ENCODE measurements at regions not wholly inside any gene's neighbourhood (a gene's known extent, or its start where the extent isn't known, plus 50 kb on each side); places are given as distances from the start of the nearest gene placed in this dataset.

- H3K9ac ChIP-seq (ENCODE audit: low read length) = no peak overlapping the region
- H3K27ac ChIP-seq (ENCODE audit: low read length) = no peak overlapping the region
- no peaks in the 10 kb centered on the region for H3F3A ChIP-seq (ENCODE audit: low read length, unreplicated experiment)
- H3K4me3 ChIP-seq (ENCODE audit: low read length) = no peak overlapping the region
- TF ChIP-seq EZH2 (IDR thresholded peaks at IDR 0.05; ENCODE audit: low read length, unreplicated experiment) (no peak), CTCF (conservative IDR thresholded peaks at IDR 0.05; ENCODE audit: low read depth, low read length) (no peak), EZH2phosphoT487 (IDR thresholded peaks at IDR 0.05; ENCODE audit: borderline replicate concordance, low read length) (no peak)
- ATAC-seq (peak; percentile 16), DNase-seq (peak; percentile 20)
- no peaks in the 10 kb centered on the region for H3K9me3 ChIP-seq (ENCODE audit: low read length)
- ChIA-PET CTCF (interaction anchor here (0.7 kb wide), 1 partner anchor 52 kb away, joined by 4 read pairs; no protein-coding TSS in a partner anchor), POLR2A (ENCODE audit: unreplicated experiment) (interaction anchor here (0.6 kb wide), 2 partner anchors 12 to 1642 kb away, joined by 3 read pairs; no protein-coding TSS in a partner anchor)
- peak overlapping the region; percentile 16; the same call in 1 of the 2 replicates for H2AFZ ChIP-seq (ENCODE audit: low read length)
- no peak overlapping the region for H3K4me2 ChIP-seq (ENCODE audit: low read length)
- H3K27me3 ChIP-seq (ENCODE audit: low read length) = no peaks in the 10 kb centered on the region
- no peaks in the 10 kb centered on the region for H3K9me2 ChIP-seq (replicated peaks; ENCODE audit: low read length)
- BruUV-seq (replicated peaks) = no TSS peak
- H3K79me2 ChIP-seq (ENCODE audit: low read length) = no peaks in the 10 kb centered on the region
- peaks cover 25% of the 10 kb centered on the region for H3K4me1 ChIP-seq (ENCODE audit: insufficient read depth, low read length)
- no peaks in the 10 kb centered on the region for H3K36me3 ChIP-seq (ENCODE audit: low read depth, low read length)
- intact Hi-C loops (cut with micrococcal nuclease) = no loop called here
- no peaks in the 10 kb centered on the region for H4K20me1 ChIP-seq (ENCODE audit: low read length)
These were observed 91.7 kb upstream of the ELOVL5 start for GRCh38 chr6:53440336-53440945.

DNA sequence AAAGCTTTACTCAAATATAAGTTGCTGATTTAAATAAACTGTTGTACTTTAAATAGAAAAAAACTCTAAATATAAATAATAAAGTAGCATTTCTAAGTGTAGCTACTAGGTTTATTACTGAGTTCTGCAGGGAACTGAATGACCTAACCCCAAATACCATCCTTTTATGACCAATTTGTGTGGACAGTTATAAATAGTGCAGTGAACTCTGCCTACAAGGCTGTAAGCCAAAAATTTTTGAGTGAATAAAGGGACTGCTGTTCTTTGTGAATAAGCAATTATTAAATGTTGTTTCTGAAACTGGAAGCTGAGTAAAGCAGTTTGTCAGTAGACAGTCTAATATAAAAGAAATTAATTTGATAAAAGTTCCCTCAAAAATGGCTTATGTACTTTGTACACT lies 90.8 kb upstream of the ELOVL5 start:
- Histone ChIP-seq H3K4me2 (ENCODE audit: low read length) (no peak overlapping the region), H2AFZ (ENCODE audit: low read length) (no peak overlapping the region), H3K9me2 (replicated peaks; ENCODE audit: low read length) (no peaks in the 10 kb centered on the region), H3K9ac (ENCODE audit: low read length) (no peak overlapping the region), H3F3A (ENCODE audit: low read length, unreplicated experiment) (no peaks in the 10 kb centered on the region), H3K36me3 (ENCODE audit: low read depth, low read length) (no peaks in the 10 kb centered on the region), H3K79me2 (ENCODE audit: low read length) (no peaks in the 10 kb centered on the region), H4K20me1 (ENCODE audit: low read length) (no peaks in the 10 kb centered on the region), H3K27me3 (ENCODE audit: low read length) (no peaks in the 10 kb centered on the region), H3K4me3 (ENCODE audit: low read length) (no peak overlapping the region), H3K9me3 (ENCODE audit: low read length) (no peaks in the 10 kb centered on the region), H3K4me1 (ENCODE audit: insufficient read depth, low read length) (peaks cover 25% of the 10 kb centered on the region), H3K27ac (ENCODE audit: low read length) (no peak overlapping the region)
- ChIA-PET POLR2A (ENCODE audit: unreplicated experiment) (interaction anchor here (0.6 kb wide), 1 partner anchor 13 kb away, joined by 3 read pairs; no protein-coding TSS in a partner anchor), CTCF (interaction anchor here (0.7 to 1.0 kb wide), 2 partner anchors 45 to 289 kb away, joined by 3 read pairs; no protein-coding TSS in a partner anchor)
- BruUV-seq (replicated peaks) = no TSS peak
- TF ChIP-seq EZH2 (IDR thresholded peaks at IDR 0.05; ENCODE audit: low read length, unreplicated experiment) = no peak
- TF ChIP-seq EZH2phosphoT487 (IDR thresholded peaks at IDR 0.05; ENCODE audit: borderline replicate concordance, low read length) = no peak
- peak; percentile 67 for ATAC-seq
- peak; percentile 60 for DNase-seq
- intact Hi-C loops (cut with micrococcal nuclease) = loop anchor here (1.0 to 5.0 kb wide), 2 partner anchors 45 to 337 kb away; no protein-coding TSS in a partner anchor

DNA sequence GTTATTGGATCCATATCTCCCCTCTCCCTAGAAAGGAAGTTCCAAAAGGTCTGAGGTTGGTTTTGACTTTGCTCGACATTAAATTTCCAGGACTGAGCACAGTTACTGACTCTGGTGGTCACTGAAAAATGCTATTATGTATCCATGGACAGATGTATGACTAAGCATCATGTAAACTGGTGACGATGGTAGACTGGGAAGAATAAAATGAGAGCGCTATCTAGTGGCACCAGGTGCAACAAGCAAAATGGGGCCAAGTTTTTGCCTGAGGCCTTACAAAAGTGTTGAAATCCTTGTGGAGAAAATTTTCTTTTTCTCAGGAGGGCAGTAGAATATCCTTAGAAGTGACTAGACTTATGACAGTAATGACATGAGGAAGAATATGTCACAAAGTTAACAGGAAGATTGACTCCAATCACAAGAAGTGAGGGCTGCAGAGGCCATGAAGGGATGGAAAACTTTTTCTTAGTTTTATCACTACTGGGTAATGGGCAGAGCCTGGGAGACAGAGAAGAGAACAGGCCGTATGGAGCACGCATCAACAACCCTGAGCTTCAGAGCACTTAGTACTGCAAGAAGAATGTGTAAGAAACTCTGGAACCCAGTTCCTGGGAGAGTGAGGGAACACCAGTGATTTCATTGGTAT lies 88.9 kb upstream of the ELOVL5 start:
- CTCF ChIA-PET = no interaction called here

More for the DNA sequence above, 88.9 kb upstream of the ELOVL5 start:
- intact Hi-C loops (cut with micrococcal nuclease) = loop anchor here (1.0 to 5.0 kb wide), 2 partner anchors 265 to 335 kb away; no protein-coding TSS in a partner anchor
- 0 out of 2 replicates have a peak overlapping the region, but pooled peaks have one; percentile 1 for H3K4me2 ChIP-seq (ENCODE audit: low read length)
- H3F3A ChIP-seq (ENCODE audit: low read length, unreplicated experiment) = no peaks in the 10 kb centered on the region
- no peaks in the 10 kb centered on the region for H3K79me2 ChIP-seq (ENCODE audit: low read length)
- no peaks in the 10 kb centered on the region for H3K9me3 ChIP-seq (ENCODE audit: low read length)
- H3K4me1 ChIP-seq (ENCODE audit: insufficient read depth, low read length) = peaks cover 20% of the 10 kb centered on the region
- H3K27me3 ChIP-seq (ENCODE audit: low read length) = no peaks in the 10 kb centered on the region
- no peaks in the 10 kb centered on the region for H3K9me2 ChIP-seq (replicated peaks; ENCODE audit: low read length)
- no peak overlapping the region for H3K27ac ChIP-seq (ENCODE audit: low read length)
- TF ChIP-seq EZH2 (IDR thresholded peaks at IDR 0.05; ENCODE audit: low read length, unreplicated experiment) (no peak), CTCF (conservative IDR thresholded peaks at IDR 0.05; ENCODE audit: low read depth, low read length) (peak; percentile 94), EZH2phosphoT487 (IDR thresholded peaks at IDR 0.05; ENCODE audit: borderline replicate concordance, low read length) (no peak)
- BruUV-seq (replicated peaks) = no TSS peak
- H3K36me3 ChIP-seq (ENCODE audit: low read depth, low read length) = no peaks in the 10 kb centered on the region
- H4K20me1 ChIP-seq (ENCODE audit: low read length) = no peaks in the 10 kb centered on the region
- ATAC-seq (peak; percentile 79), DNase-seq (peak; percentile 90)
- no peak overlapping the region for H3K4me3 ChIP-seq (ENCODE audit: low read length)
- POLR2A ChIA-PET (ENCODE audit: unreplicated experiment) = no interaction called here
- no peak overlapping the region for H3K9ac ChIP-seq (ENCODE audit: low read length)
- peak overlapping the region; percentile 34; the same call in 1 of the 2 replicates for H2AFZ ChIP-seq (ENCODE audit: low read length)

Measured in PC-3 (cell line).